HG02884 (cell line): ENCODE measurements at regions not wholly inside any gene's neighbourhood (a gene's known extent, or its start where the extent isn't known, plus 50 kb on each side); places are given as distances from the start of the nearest gene placed in this dataset.

Source experiments
- ATAC-seq: cut with Tn5 transposase; IDR thresholded peaks from one replicate; pipeline ENCODE4 v1.9.1; 2021; ENCODE audit warnings: mild to moderate bottlenecking, moderate library complexity; ENCODE audit not compliant: unreplicated experiment

DNA sequence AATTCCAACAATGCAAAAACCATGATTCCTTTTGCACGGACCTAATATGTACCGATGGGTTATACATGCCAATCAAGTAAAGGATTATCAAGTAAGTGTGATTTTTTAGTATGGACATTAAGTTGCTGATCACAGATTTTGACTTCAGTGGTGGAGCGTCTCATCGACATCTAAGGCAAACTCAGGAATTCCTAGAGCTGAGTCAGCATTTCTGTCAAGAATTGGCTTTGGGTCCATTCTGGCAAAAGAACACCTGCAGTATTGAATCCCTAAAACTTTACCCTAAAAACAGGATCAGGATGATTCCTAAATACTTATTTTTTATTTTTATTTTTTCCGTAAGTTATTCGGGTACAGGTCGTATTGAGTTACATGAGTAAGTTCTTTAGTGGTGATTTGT is 83.6 kb downstream of the HPGD start:
- no peak for ATAC-seq

DNA sequence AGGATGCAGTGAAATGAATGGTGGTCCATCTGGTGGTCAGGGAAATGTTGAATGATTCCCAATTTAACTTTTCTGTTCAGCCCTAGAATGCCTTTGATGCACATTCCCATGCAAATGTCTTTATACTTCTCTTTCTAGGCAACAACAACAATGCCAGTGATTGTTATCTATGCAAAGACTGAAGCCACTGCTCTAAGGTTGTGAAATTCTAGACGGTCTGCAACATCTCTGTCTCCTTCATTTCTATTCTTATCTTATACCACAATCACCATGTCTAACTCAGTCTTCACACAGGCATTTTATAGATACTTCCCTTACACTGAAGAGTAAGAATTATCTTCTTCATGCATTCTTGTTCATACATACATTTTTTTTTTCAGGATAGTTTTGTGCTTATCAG is 84.5 kb downstream of the HPGD start:
- ATAC-seq: no peak

DNA sequence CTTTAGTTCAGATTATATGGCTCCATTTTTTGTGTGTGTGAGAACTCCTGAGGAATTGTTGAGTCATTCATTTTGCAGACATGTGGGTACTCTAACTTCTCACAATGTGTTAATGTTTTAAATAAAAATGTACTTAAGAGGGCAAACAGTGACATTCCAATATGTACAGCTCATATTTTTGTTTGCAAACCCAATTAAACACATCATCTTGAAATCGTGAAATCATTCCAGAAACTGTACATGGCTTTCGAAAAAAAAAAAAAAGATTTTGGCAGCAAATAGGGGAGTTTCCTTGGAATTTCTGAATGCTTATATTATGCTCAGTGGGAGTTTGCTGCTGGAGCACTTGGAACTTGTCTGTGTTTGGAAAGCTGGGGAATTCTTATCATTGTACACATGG is 85.0 kb downstream of the HPGD start:
- ATAC-seq: no peak

DNA sequence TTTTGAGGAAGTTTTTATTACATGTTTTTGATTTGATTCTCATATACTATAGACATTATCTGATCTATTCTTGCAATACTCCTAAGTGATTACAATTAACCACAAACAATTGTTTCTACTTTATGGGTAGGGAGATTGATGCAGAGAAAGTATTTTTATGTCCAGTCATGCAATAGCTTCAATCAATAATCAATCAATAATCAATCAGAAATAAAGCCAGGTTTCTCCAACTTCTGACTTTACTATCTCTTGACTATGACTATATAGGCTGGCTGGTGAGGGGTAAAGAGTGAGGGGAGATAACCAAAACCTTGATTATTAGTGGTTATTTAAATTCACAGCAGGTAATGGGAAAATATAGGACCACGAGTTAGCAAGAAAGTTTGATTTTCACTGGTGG is 85.9 kb downstream of the HPGD start:
- no peak for ATAC-seq

DNA sequence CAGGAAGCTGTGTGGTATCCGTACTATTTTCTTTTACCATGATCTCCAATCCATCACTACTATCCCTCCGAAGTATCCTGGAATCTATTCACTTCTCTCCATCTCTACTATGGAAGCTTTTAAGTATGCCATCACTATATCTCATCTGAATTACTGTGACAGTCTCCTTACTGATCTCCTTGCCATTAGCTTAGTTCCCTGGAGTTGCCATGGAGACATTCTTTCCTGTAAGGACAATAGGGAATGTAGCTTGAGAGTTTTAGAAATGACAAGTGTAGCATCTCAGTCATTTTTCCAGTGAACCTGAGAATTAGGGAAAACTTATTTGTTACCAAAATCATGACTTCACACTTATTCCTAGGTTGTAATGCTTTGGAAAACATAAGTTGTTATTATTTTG is 86.3 kb downstream of the HPGD start:
- ATAC-seq: no peak

DNA sequence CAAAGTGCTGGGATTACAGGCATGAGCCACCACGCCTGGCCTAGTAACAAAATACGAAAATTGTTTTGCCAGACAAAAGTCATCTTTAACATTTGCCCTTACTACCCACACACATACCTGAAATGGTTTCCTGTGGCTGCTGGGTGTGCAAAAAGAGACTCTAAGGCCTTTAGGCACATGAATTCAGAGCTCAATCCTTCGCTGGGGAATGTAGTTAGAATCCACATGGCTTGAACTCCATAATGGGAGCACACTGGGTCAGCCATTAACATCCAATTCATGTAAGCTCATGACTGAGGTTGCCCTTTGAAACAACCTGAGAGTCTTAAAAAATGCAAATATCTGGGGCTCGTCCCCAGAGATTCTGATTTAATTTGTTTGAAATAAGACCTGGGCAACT is 87.8 kb downstream of the HPGD start:
- no peak for ATAC-seq

DNA sequence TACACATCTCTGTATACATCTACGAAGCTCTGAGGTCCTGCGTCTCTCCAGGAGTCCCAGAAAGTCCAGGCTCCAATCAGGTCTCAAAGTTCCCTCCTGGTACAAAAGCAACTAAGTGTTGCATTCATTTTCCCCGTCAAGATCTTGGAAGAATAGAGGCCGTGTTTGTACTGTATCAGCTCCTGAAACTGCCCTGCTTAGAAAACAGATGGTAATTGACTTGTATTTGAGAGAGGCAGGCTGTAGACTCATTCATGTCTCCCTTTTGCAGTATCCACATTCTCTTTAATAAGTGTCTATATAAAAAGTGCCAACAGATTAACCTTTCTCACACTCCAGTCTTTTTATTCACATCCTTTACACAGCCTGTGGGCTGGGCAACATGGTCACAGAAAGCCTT is 91.7 kb downstream of the HPGD start:
- ATAC-seq: no peak

DNA sequence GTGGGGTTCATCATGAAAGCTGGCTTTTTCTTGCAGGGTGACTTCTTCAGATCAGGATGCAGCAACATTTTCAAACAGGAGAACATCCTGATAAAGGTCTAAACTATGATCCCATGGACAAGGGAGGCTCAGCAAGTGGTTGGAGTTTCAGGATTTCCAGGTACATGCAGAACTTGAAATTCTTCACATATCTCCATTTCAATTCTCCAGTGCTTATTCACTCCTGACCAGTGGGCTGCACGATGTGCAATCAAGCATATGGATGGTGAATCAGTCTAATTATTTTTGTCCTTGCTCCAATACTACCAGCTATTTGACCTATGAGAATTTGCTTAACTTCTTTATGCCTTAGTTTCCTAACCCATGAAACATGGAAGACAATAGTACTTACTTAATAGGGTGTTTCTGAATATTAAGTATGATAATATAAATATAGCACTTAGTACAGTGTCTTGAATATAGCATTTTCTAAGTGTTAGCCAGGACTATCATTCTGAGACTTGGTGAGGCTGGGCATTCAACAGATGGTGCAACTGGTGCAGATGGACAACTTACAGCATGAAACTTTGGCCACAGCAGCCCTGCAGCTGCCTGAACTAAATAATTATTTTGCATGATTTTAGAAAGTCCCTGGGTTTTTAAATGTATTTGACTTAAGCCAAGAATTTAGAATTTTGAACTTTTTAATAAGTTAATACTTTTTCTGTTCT is 92.4 kb downstream of the HPGD start:
- ATAC-seq: no peak

DNA sequence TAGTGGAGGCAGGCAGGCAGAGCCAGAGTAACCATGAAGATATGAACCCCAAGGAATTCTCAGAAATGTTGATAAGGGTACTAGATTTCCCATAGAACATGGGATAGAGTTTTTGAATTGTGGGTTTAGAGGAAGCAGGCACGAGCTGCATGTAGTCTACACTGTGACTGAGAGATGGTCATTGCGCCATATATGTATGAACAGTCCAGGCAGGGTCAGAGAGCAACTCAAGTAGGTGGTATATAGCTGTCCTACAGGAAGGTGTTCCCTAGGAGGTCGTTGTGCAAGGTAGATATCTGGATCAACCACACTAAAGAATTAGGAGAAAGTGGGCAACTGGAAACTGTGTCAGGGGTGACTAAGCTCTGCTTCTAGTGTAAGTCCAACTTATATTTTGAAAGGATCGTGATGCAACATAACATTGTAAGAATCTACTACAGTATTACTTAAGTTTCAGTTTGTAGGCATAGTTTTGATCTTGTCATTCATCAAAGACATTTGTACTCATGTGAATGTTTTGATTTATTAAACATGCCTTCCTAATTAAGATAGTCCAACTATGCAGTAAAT is 94.6 kb downstream of the HPGD start:
- no peak for ATAC-seq

DNA sequence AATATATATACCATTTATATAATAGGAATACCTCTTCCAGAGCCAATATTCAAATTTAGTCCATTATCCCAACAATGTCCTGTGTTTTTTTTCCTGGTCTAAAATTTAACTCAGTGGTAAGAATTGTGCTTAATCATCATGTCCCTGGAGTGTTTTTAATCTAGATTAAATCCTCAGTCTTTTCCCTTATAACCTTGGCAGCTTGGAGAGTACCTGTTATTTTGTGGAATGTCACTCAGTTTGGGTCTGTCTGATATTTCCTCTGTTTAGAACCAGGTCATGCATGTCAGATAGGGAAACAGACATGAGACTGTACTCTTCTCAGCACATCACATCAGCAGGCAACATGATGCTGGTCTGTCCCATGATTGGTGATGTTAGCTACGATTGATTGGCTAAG is 96.6 kb downstream of the HPGD start:
- ATAC-seq: no peak

DNA sequence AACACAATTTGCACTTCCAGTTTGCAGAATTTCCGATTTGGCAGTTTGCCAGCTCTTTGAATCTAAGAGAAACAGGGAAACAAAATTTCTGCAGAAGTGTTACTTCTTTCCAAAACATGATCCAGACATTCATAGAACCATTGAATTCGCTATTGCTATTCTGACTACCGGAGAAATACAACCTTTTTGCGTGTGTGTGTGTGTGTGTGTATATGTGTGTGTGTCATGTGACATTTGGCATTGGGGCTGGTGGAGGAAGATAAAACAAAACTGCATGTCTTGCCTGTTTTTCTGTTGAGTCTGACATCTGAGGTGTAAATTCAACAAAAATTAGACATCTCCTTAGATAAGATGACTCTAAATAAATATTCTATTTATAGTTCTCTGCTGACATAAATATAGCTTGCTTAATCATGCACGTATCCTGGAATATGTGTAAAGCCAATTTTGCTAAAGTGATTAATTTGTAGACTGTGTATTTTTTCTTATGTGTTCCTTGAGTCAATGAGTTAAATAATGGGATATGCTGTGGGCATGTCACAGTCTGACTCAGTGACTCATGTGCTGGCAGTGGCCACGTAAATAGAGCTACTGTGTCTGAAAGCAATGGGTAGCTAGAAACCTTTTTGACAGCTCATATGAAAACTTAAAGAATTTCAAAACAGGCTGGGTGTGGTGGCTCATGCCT is 98.9 kb downstream of the HPGD start:
- peak; percentile 81 for ATAC-seq

DNA sequence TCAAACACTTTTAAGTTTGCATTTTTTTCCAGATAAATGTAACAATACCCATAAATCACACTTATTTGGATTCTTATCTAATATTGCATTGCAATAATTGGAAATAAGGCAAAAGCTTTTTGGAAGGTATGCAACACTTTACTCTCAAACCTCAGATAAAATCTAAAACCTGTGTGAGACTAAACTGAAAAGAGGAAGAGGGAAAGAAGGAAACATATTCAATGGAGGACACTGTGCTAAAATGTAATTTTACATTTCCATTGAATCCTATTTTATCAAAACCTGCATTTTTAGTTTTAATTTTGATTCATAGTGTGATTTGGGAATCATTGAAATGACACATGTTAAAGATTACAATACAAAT is 99.4 kb downstream of the HPGD start:
- no peak for ATAC-seq

DNA sequence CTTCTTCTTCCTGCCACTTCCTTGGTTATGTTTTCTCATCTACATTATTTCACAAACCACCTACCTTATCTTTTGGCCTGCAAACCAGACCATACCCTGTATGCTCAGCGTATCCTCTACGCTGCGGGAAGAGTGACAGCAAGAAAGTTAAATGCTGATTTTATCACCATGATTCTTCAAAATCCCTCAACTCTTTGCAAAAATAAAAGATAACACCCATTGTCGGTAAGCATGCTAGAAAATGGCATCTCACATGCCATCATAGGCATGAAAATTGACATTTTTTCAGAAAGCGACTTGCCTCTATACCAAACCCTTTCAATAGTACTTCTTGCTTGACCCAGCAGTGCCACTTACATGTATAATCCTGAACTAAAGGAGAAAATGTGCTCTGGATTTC is 102.0 kb downstream of the HPGD start:
- no peak for ATAC-seq

DNA sequence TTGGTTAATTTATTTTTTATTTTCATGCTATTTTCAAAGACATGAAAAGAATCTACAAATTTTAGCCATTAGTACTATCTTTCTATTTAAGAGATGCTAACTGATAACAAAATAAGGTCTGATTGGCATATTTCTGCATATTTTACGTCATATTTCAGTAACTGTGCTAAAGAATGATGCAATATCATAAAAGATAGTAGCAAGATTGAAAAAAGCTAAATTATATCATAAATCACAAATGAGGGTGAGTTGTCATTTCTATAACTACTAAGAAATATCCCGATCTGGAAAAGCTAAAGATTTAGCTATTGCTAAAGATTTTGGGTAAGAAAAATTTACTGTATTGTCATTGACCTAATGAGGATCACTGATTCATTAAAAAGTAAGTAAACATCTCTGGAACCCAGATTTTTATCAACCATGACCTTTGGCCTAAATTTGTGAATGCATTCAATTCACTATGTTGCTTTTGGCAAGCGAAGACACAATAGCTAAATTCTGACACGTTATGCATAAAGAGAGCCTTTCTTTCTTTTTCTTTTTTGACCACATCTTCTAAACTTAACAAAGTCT is 103.6 kb downstream of the HPGD start:
- ATAC-seq: no peak

DNA sequence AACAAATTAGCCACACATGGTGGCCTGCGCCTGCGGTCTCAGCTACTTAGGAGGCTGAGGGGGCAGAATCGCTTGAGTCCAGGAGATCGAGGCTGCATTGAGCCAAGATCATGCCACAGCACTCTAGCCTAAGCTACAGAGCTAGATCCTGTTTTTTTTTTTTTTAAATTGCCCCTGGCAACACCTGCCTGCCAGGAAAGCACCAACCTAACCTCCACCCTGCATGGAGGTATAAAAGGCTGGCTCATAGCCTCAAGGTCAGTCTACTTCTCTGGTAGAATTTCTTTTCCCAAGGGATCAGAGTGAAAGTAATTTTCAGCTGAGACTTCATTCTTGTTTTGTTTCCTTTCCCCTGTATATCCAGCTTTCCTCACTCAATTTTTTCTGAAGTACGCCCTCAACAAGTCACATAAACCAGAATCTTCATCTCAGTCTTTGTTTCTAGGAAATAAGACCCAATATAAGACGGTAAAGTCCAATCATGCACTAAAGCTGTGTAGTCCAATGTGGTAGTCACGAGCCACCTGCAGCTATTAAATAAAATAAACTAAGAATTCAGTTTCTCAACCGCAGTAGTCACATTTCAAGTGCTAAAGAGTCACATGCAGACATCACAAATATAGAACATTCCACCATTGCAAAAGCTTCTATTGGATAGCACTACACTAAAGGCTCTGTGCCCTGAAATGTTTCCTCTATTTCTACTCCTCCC is 113.3 kb downstream of the HPGD start:
- no peak for ATAC-seq

DNA sequence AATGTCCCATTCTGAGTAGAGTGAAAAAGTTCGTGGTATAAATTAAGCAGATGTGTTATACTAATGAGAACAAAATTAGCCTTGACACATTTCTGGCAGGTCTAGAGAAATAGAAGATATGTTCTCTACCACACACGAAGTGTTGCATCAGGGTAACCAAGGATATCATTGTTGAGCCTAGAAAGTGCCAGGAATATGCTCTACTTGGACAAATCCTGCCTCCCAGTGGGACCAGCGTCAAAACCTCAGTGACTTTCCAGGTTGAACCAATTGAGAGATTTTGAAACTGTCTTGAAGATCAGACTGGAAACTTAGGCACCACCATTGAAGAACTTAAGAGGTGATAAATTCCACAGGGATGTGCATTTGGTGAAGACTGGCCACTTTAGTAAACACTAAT is 115.9 kb downstream of the HPGD start:
- ATAC-seq: no peak

DNA sequence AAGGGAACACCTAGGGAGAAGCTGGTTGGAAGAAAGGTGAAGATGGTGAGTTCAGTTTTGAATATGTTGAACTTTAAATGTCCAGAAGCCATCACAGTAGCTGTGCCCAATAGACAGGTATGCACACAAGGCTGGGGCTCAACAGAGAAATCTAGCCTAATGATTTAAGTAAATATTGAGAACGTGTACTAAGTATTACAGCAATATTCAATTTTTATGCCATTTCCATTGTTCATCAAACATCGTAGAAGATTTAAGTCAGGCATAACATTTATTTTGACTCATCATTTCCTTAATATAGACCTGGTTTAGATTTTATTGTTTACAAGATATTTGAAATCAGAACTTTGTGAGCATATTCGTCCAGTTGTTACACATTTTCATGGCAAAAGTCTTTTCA is 116.4 kb downstream of the HPGD start:
- ATAC-seq: no peak

DNA sequence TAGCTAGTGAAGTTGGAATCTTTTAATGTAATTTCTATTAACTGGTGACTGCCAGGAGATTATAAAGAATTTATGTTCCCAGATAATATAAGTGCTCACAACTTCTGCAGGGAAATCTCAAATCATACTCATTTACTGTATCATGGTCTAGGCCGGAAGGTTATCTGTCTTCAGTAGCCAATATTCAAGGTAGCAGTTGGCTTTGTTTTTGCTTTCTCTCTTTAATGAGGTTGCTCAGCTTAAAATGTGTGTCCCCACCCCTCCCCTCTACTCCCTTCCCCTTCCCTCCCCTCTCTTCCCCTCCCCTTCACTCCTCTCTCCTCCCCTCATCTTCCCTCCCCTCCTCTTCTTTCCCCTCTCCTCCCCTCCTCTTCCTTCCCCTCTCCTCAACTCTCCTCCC is 117.6 kb downstream of the HPGD start:
- ATAC-seq: no peak

DNA sequence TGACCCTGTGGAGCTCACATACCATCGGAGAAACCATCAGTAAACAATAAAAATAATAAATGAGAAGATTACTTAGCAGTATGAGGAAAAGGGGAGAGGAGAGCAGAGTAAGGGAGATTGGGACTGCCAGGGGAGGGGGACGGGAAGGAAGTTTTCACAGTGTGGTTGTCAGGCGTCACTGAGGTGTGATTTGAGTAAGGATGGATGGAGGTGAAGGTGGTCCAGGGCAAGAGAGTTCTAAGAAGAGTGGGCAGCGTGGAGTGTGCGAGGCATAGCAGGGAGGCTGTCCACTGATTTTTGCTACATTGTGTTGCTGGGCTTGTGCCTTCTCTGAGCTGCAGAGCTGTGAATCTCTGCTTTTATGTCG is 119.1 kb downstream of the HPGD start:
- ATAC-seq: no peak

DNA sequence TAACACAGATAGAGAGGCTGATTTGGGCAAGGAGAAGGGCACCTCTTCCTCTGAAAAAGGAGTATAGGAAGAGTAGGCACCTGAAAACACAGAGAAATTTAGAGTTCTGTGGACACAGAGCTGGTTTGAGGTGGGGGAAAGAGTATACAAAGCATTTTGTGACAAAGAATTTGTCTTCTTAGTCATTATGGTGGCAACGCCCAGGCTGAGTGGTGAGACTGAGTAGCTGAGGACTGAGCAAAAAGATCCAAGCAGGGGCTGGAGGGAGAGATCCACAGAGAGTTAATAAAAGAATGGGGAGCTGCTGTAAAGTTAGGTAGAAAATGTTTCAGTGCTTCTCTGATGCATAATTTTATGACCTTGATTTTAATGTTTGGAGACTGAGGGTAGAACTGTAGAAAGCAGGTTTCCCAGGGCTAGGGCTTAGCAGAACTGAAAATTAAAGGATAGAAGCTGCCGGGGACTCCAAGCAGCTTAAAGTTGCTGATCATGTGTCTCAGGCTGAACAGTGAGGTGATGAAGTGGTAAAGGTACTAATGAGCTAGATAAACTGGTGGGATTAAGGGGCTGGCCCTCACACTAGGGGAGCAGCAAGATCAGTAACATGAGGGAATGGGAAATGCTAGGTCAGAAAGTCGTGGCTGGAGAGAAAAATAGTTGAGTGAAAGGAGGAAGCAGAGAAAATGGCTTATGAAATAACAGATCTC is 118.9 kb downstream of the CEP44 start:
- no peak for ATAC-seq

DNA sequence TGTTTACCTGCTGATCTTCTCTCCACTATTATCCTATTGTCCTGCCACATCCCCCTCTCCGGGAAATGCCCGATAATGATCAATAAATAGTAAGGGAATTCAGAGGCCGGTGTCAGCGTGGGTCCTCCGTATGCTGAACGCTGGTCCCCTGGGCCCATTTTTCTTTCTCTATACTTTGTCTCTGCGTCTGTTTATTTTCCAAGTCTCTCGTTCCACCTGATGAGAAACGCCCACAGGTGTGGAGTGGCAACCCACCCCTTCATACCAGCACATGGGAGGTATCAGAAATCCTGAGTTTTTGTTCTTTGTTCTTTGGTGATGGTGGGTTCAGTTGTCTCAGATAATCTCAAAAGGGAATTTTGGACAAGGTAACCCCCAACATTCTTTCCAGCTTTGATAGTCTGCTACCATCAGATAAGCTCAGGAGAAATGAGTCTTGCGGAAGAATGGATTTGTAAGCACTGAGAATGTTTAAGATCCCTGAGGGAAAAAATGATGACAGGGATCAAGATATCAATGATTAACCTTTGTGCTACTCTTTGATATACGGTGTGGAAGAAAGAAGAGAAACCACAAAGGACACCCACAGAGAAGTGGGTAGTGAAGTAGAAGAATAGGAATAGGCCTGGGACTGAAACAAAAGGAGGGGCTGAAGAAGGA is 117.9 kb downstream of the CEP44 start:
- ATAC-seq: no peak
